Suprapubic skin (tissue), 4 donors: ENCODE measurements at regions not wholly inside any gene's neighbourhood (a gene's known extent, or its start where the extent isn't known, plus 50 kb on each side); places are given as distances from the start of the nearest gene placed in this dataset.

Experiments used
- DNase-seq, 2 donors: peaks; one replicate each; pipeline ENCODE4 v3.0.0-alpha.2; 2019; ENCODE audit warnings: low spot score in 2 of 2
- H3K27ac ChIP-seq: fragments of 200-600 bp; sonication (generic); one replicate; pipeline ENCODE4 v1.5.1; 2019
- H3K27me3 ChIP-seq: fragments of 200-600 bp; sonication (generic); one replicate; pipeline ENCODE4 v1.5.1; 2019
- H3K36me3 ChIP-seq: fragments of 200-600 bp; sonication (generic); one replicate; pipeline ENCODE4 v1.5.1; 2019
- H3K4me1 ChIP-seq: fragments of 200-600 bp; sonication (generic); one replicate; pipeline ENCODE4 v1.5.1; 2019
- H3K4me3 ChIP-seq: fragments of 200-600 bp; sonication (generic); one replicate; pipeline ENCODE4 v1.5.1; 2019; ENCODE audit warnings: mild to moderate bottlenecking
- H3K9me3 ChIP-seq: fragments of 200-600 bp; sonication (generic); one replicate; pipeline ENCODE4 v1.5.1; 2019
- CTCF ChIP-seq, 2 donors: fragments of 200-600 bp in 1 of 2; fragments of 450-650 bp in 1 of 2; sonication (generic) in 1 of 2; IDR thresholded peaks; one replicate each; pipeline ENCODE4 v1.5.1; 2016 to 2019; ENCODE audit warnings: antibody characterized with exemption in 2 of 2, mild to moderate bottlenecking in 1 of 2, moderate library complexity in 1 of 2
- EP300 ChIP-seq: sonication (generic); formaldehyde crosslinking; IDR thresholded peaks from one replicate; pipeline ENCODE4 v1.6.1; 2017; ENCODE audit warnings: antibody characterized with exemption
- POLR2A ChIP-seq, 2 donors: fragments of 450-650 bp; IDR thresholded peaks; one replicate each; pipeline ENCODE4 v1.6.1; 2017; ENCODE audit warnings: antibody characterized with exemption in 2 of 2, mild to moderate bottlenecking in 2 of 2, moderate library complexity in 2 of 2
- POLR2AphosphoS5 ChIP-seq, 3 donors: sonication (generic); formaldehyde crosslinking; IDR thresholded peaks; one replicate each; pipeline ENCODE4 v1.6.1; 2017; ENCODE audit warnings: antibody characterized with exemption in 3 of 3
- WGBS: methylation state at CpG from one replicate; pipeline ENCODE4 v1.1.5; 2018; 5-methylcytosine and 5-hydroxymethylcytosine counted together

GRCh38 chr1:229128066-229128608 lies 142.8 kb upstream of the RAB4A start:
- WGBS: 70% methylated on average over 7 of the region's 7 CpGs
- Histone ChIP-seq H3K36me3 (no peaks in the 10 kb centered on the region), H3K9me3 (no peaks in the 10 kb centered on the region), H3K27ac (no peak overlapping the region), H3K4me3 (no peak overlapping the region), H3K4me1 (peaks cover 36% of the 10 kb centered on the region), H3K27me3 (no peaks in the 10 kb centered on the region)
- no peak for TF ChIP-seq EP300
- TF ChIP-seq POLR2A (IDR thresholded peaks at IDR 0.05): no peak
- TF ChIP-seq CTCF (IDR thresholded peaks at IDR 0.05): no peak
- TF ChIP-seq POLR2AphosphoS5 (IDR thresholded peaks at IDR 0.05): no peak
- no peak for DNase-seq

- Histone ChIP-seq H3K27me3 (no peaks in the 10 kb centered on the region), H3K9me3 (no peaks in the 10 kb centered on the region), H3K27ac (peak overlapping the region; percentile 38), H3K4me3 (no peak overlapping the region), H3K36me3 (no peaks in the 10 kb centered on the region), H3K4me1 (peaks cover 36% of the 10 kb centered on the region)
- no peak for DNase-seq
- no peak for TF ChIP-seq EP300
- TF ChIP-seq POLR2A (IDR thresholded peaks at IDR 0.05): no peak
- 69% methylated on average over 17 of the region's 17 CpGs for WGBS
Observed at GRCh38 chr1:229129301-229130027, 141.4 kb upstream of the RAB4A start.

GRCh38 chr1:229130028-229130668 lies 140.8 kb upstream of the RAB4A start:
- Histone ChIP-seq H3K4me1 (peaks cover 36% of the 10 kb centered on the region), H3K27me3 (no peaks in the 10 kb centered on the region), H3K4me3 (no peak overlapping the region), H3K9me3 (no peaks in the 10 kb centered on the region), H3K27ac (peak overlapping the region; percentile 38), H3K36me3 (no peaks in the 10 kb centered on the region)
- DNase-seq: no peak
- 68% methylated on average over 9 of the region's 9 CpGs for WGBS
- TF ChIP-seq POLR2A (IDR thresholded peaks at IDR 0.05) (no peak), POLR2AphosphoS5 (IDR thresholded peaks at IDR 0.05) (no peak), EP300 (no peak), CTCF (IDR thresholded peaks at IDR 0.05) (no peak)

GRCh38 chr1:229131243-229132105 lies 139.4 kb upstream of the RAB4A start:
- WGBS: 76% methylated on average over 1 of the region's 1 CpG
- peak overlapping the region; percentile 75 for H3K27ac ChIP-seq
- H3K27me3 ChIP-seq: no peaks in the 10 kb centered on the region
- H3K36me3 ChIP-seq: no peaks in the 10 kb centered on the region
- H3K4me3 ChIP-seq: no peak overlapping the region
- H3K4me1 ChIP-seq: peaks cover 36% of the 10 kb centered on the region
- DNase-seq: no peak
- no peak for TF ChIP-seq POLR2A (IDR thresholded peaks at IDR 0.05)
- no peaks in the 10 kb centered on the region for H3K9me3 ChIP-seq

GRCh38 chr1:229132106-229132443 lies 138.8 kb upstream of the RAB4A start:
- Histone ChIP-seq H3K4me1 (peaks cover 36% of the 10 kb centered on the region), H3K9me3 (no peaks in the 10 kb centered on the region), H3K27ac (peak overlapping the region; percentile 75), H3K27me3 (no peaks in the 10 kb centered on the region), H3K36me3 (no peaks in the 10 kb centered on the region), H3K4me3 (no peak overlapping the region)
- 96% methylated on average over 1 of the region's 1 CpG for WGBS
- TF ChIP-seq POLR2AphosphoS5 (IDR thresholded peaks at IDR 0.05) (no peak), EP300 (no peak), POLR2A (IDR thresholded peaks at IDR 0.05) (no peak), CTCF (IDR thresholded peaks at IDR 0.05) (no peak)
- no peak for DNase-seq

GRCh38 chr1:229132706-229133105 lies 138.2 kb upstream of the RAB4A start:
- DNase-seq: no peak
- Histone ChIP-seq H3K27me3 (no peaks in the 10 kb centered on the region), H3K4me1 (peaks cover 34% of the 10 kb centered on the region), H3K36me3 (no peaks in the 10 kb centered on the region), H3K27ac (no peak overlapping the region), H3K9me3 (no peaks in the 10 kb centered on the region), H3K4me3 (no peak overlapping the region)
- TF ChIP-seq POLR2AphosphoS5 (IDR thresholded peaks at IDR 0.05): no peak
- TF ChIP-seq POLR2A (IDR thresholded peaks at IDR 0.05): no peak
- no peak for TF ChIP-seq CTCF (IDR thresholded peaks at IDR 0.05)
- TF ChIP-seq EP300: no peak
